GM12878 (cell line): ENCODE measurements at regions not wholly inside any gene's neighbourhood (a gene's known extent, or its start where the extent isn't known, plus 50 kb on each side); places are given as distances from the start of the nearest gene placed in this dataset.

Source experiments
- ATAC-seq: fragments of 200-7000 bp; cut with Tn5 transposase; 3 replicates; pipeline ENCODE4 v1.9.1; 2020; ENCODE audit warnings: mild to moderate bottlenecking, moderate library complexity
- BruUV-seq: library from RNA; stranded (reverse); fragments of 400-500 nt; replicated peaks from 2 replicates; lab custom pipeline; 2021; lab: Mats Ljungman, UMichigan
- CTCF ChIA-PET: fragments of 300-600 bp; sonication (Branson Sonifier 250); formaldehyde crosslinking; extraction: SDS; loops from one replicate; lab custom pipeline; 2021; ENCODE audit warnings: inconsistent platforms; lab: Yijun Ruan, JAX
- POLR2A ChIA-PET: fragments of 350-600 bp; formaldehyde crosslinking; extraction: SDS; loops from one replicate; lab custom pipeline; 2021; ENCODE audit warnings: inconsistent platforms; lab: Charles Lee
- RAD21 ChIA-PET: fragments of 300-600 bp; sonication (Branson Sonifier 250); formaldehyde crosslinking; loops from one replicate; lab custom pipeline; 2023; ENCODE audit warnings: antibody characterized with exemption; ENCODE audit not compliant: unreplicated experiment; lab: Charles Lee
- SMC1A ChIA-PET: fragments of 300-600 bp; sonication (Branson Sonifier 250); formaldehyde crosslinking; loops from one replicate; lab custom pipeline; 2023; ENCODE audit not compliant: unreplicated experiment, uncharacterized antibody; lab: Charles Lee
- DNase-seq: peaks from one replicate; pipeline ENCODE4 v3.0.0-alpha.2; 2011; ENCODE audit warnings: low read depth, low spot score
- FAIRE-seq: peaks from 3 replicates; lab custom pipeline; 2011; peaks lifted over from hg19 to GRCh38; lab: Jason Lieb, UNC
- H2AFZ ChIP-seq: 2 replicates; pipeline ENCODE4 v1.6.0; 2011; ENCODE audit warnings: low read depth, low read length, control low read depth; ENCODE audit not compliant: control insufficient read depth
- H3K27ac ChIP-seq: 2 replicates; pipeline ENCODE4 v1.5.1; 2011; ENCODE audit warnings: control low read depth; ENCODE audit not compliant: control insufficient read depth, insufficient read depth
- H3K27me3 ChIP-seq, 2 experiments: replicated peaks in 1 of 2; 2 replicates each; pipeline versions ENCODE4 v1.6.0 to v1.6.1; 2011; ENCODE audit warnings: low read length in 1 of 2; ENCODE audit not compliant: control insufficient read depth in 2 of 2, insufficient read depth in 2 of 2
- H3K36me3 ChIP-seq, 2 experiments: 2 replicates each; pipeline ENCODE4 v1.5.1; 2011; ENCODE audit warnings: low read length in 1 of 2; ENCODE audit not compliant: control insufficient read depth in 2 of 2, insufficient read depth in 2 of 2
- H3K4me1 ChIP-seq: 2 replicates; pipeline ENCODE4 v1.6.1; 2011; ENCODE audit warnings: mild to moderate bottlenecking, low read length, moderate library complexity, mixed read lengths; ENCODE audit not compliant: control insufficient read depth, insufficient read depth
- H3K4me2 ChIP-seq: 2 replicates; pipeline ENCODE4 v1.6.0; 2011; ENCODE audit warnings: control low read depth; ENCODE audit not compliant: control insufficient read depth, insufficient read depth
- H3K4me3 ChIP-seq: fragments of 200-600 bp; sonication (generic); 2 replicates; pipeline ENCODE4 v1.5.1; 2016
- H3K79me2 ChIP-seq: 2 replicates; pipeline ENCODE4 v1.6.0; 2011; ENCODE audit warnings: low read length; ENCODE audit not compliant: control insufficient read depth, insufficient read depth
- H3K9ac ChIP-seq: 2 replicates; pipeline ENCODE4 v1.8.0; 2011; ENCODE audit warnings: low read length, control low read depth, mixed read lengths; ENCODE audit not compliant: control insufficient read depth, insufficient read depth
- H3K9me3 ChIP-seq: replicated peaks from 3 replicates; pipeline ENCODE4 v1.5.1; 2011; ENCODE audit warnings: mild to moderate bottlenecking, low read length; ENCODE audit not compliant: control insufficient read depth, insufficient read depth
- H4K20me1 ChIP-seq: 2 replicates; pipeline ENCODE4 v1.6.0; 2011; ENCODE audit not compliant: control insufficient read depth, insufficient read depth
- RAD21 ChIP-seq: IDR thresholded peaks from 2 replicates; pipeline ENCODE4 v1.6.1; 2011; ENCODE audit warnings: mild to moderate bottlenecking, low read depth, low read length, moderate library complexity; ENCODE audit not compliant: insufficient read depth
- SMC3 ChIP-seq: IDR thresholded peaks from 2 replicates; pipeline ENCODE4 v1.6.1; 2011; ENCODE audit warnings: low read length, improper control_type of control experiment, borderline replicate concordance
- WRNIP1 ChIP-seq: IDR thresholded peaks from 2 replicates; pipeline ENCODE4 v1.6.1; 2011; ENCODE audit warnings: low read depth, low read length, improper control_type of control experiment, borderline replicate concordance
- YY1 ChIP-seq: IDR thresholded peaks from 2 replicates; pipeline ENCODE4 v1.6.1; 2011; ENCODE audit warnings: low read depth, mild to moderate bottlenecking, low read length
- WGBS: methylation state at CpG from one replicate; pipeline ENCODE4 v1.1.6; 2016; ENCODE audit warnings: low lambda C conversion rate; ENCODE audit not compliant: insufficient replicate concordance, insufficient coverage; ENCODE audit errors: missing lambda C conversion rate; 5-methylcytosine and 5-hydroxymethylcytosine counted together
- in situ Hi-C: fragments of 300-500 bp; cut with MboI; formaldehyde crosslinking; loops from 9 replicates; pipeline ENCODE4 v1.14.3; 2018; ENCODE audit warnings: mixed read lengths
- intact Hi-C: fragments of 100-400 bp; cut with micrococcal nuclease; formaldehyde crosslinking; loops from one replicate; pipeline ENCODE4 v1.14.2; 2022; ENCODE audit not compliant: unreplicated experiment
- TF ChIP-seq, protein P1 (sequence below), 3 experiments: IDR thresholded peaks in 2 of 3; conservative IDR thresholded peaks in 1 of 3; 2 replicates each; pipeline ENCODE4 v1.5.1; 2011; ENCODE audit warnings: low read depth in 3 of 3, low read length in 3 of 3, mild to moderate bottlenecking in 3 of 3, control low read depth in 2 of 3, moderate library complexity in 2 of 3, inconsistent platforms in 1 of 3, mixed read lengths in 1 of 3; ENCODE audit not compliant: control insufficient read depth in 2 of 3, insufficient read depth in 1 of 3; ENCODE audit errors: extremely low read depth in 1 of 3

DNA sequence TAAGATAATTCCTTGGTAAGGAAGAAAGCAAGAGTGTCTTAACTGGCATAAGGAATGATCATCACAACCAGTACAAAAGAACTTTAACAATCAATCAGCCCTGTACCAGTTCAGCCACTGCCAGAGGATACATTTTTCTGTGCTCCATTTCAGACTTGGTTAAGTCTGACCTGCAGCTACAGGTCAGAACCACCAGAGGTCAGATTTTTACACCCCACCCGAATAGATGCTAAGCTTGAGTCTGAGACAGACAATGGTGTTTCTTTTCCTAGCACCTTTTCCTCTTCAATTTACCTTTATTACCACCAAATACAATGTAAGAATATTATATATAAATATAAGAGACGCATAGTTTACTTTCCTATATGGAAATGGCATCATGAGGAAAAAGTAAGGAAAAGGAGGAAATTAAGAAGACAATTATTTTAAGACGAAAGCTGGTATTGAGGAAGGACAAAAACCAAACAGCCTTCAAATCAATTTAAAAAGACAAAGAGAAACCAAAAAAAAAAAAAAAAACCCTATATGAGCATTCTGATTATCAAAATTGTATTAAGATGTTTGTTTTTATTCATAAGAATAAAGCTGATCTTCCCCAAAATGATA, 215.3 kb upstream of the TTC29 start:
- Histone ChIP-seq H3K36me3 (no peaks in the 10 kb centered on the region), H3K27ac (no peak overlapping the region), H3K4me1 (no peaks in the 10 kb centered on the region), H3K9me3 (no peaks in the 10 kb centered on the region), H2AFZ (no peak overlapping the region), H4K20me1 (no peaks in the 10 kb centered on the region), H3K79me2 (no peaks in the 10 kb centered on the region), H3K4me2 (no peak overlapping the region), H3K27me3 (peaks cover 0 to 7% of the 10 kb centered on the region in 2 experiments; a peak in 2 of 4 replicates), H3K4me3 (no peak overlapping the region), H3K9ac (no peak overlapping the region)
- ChIA-PET SMC1A (interaction anchor here (1.0 to 2.8 kb wide), 6 partner anchors 10 to 428 kb away, joined by 3 to 28 read pairs (median 4); no protein-coding TSS in a partner anchor), POLR2A (interaction anchor here (0.6 kb wide), 1 partner anchor 140 kb away, joined by 6 read pairs; no protein-coding TSS in a partner anchor), RAD21 (interaction anchor here (0.7 to 2.9 kb wide), 10 partner anchors 9 to 705 kb away, joined by 3 to 28 read pairs (median 4); no protein-coding TSS in a partner anchor), CTCF (interaction anchor here (0.6 to 5.0 kb wide), 14 partner anchors 9 to 706 kb away, joined by 3 to 61 read pairs (median 4); no protein-coding TSS in a partner anchor)
- in situ Hi-C loops, result loop anchor here (5.0 to 10.0 kb wide), 2 partner anchors 421 to 704 kb away; no protein-coding TSS in a partner anchor
- WGBS, result 31% methylated on average over 3 of the region's 3 CpGs
- DNase-seq (no peak), ATAC-seq (peak; percentile 89), FAIRE-seq (peak; percentile 68)
- TF ChIP-seq RAD21 (peak; percentile 79), YY1 (0 out of 2 replicates have a peak, but pooled peaks have one; percentile 21), WRNIP1 (no peak), SMC3 (peak; percentile 86)
- TF ChIP-seq, protein P1, sequence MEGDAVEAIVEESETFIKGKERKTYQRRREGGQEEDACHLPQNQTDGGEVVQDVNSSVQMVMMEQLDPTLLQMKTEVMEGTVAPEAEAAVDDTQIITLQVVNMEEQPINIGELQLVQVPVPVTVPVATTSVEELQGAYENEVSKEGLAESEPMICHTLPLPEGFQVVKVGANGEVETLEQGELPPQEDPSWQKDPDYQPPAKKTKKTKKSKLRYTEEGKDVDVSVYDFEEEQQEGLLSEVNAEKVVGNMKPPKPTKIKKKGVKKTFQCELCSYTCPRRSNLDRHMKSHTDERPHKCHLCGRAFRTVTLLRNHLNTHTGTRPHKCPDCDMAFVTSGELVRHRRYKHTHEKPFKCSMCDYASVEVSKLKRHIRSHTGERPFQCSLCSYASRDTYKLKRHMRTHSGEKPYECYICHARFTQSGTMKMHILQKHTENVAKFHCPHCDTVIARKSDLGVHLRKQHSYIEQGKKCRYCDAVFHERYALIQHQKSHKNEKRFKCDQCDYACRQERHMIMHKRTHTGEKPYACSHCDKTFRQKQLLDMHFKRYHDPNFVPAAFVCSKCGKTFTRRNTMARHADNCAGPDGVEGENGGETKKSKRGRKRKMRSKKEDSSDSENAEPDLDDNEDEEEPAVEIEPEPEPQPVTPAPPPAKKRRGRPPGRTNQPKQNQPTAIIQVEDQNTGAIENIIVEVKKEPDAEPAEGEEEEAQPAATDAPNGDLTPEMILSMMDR (IDR thresholded peaks at IDR 0.05 in 2 of 3, conservative IDR thresholded peaks at IDR 0.05 in 1 of 3; ENCODE audit: control insufficient read depth in 2 of 3, extremely low read depth in 1 of 3, insufficient read depth in 1 of 3, low read depth in 3 of 3, low read length in 3 of 3), result peak; percentile 68 to 79 (median 71)
- intact Hi-C loops, result loop anchor here (1.0 to 5.0 kb wide), 3 partner anchors 356 to 706 kb away; no protein-coding TSS in a partner anchor
- BruUV-seq, result no TSS peak
